ENCODE measurements at regions not wholly inside any gene's neighbourhood (a gene's known extent, or its start where the extent isn't known, plus 50 kb on each side); places are given as distances from the start of the nearest gene placed in this dataset.

- WGBS, 2 experiments (ENCODE audit: extremely low coverage in 2 of 2, insufficient read length in 1 of 2): 100% methylated on average over 1 of the region's 4 CpGs; no CpG with 5 or more reads in 1 of the 2 experiments
- H3K56ac ChIP-seq (ENCODE audit: extremely low read depth, insufficient read depth, low read length): no peak overlapping the region
- intact Hi-C loops (cut with micrococcal nuclease): no loop called here
- no peak overlapping the region for H3K4ac ChIP-seq (ENCODE audit: low read depth, low read length)
- no peak overlapping the region for H3K14ac ChIP-seq (replicated peaks; ENCODE audit: low read depth, low read length)
- in situ Hi-C loops (cut with MboI; ENCODE audit: low sequenced_read_pairs): loop anchor here (5.0 kb wide), 1 partner anchor 102 kb away; no protein-coding TSS in a partner anchor
- H2BK120ac ChIP-seq (ENCODE audit: low read depth, low read length): no peak overlapping the region
- DNase-seq (no peak), ATAC-seq (ENCODE audit: low read depth) (no peak)
- ChIA-PET POLR2A (ENCODE audit: unreplicated experiment) (no interaction called here), CTCF (no interaction called here)
- no peak overlapping the region for H2BK15ac ChIP-seq (ENCODE audit: low read depth, low read length)
- no peak overlapping the region for H3K4me2 ChIP-seq (ENCODE audit: low read depth, low read length)
- H2AK5ac ChIP-seq (ENCODE audit: low read depth, low read length): no peak overlapping the region
- H4K8ac ChIP-seq (ENCODE audit: low read depth in 2 of 2, low read length in 2 of 2): no peak overlapping the region
- H2AK9ac ChIP-seq (replicated peaks; ENCODE audit: low read depth, low read length, poor library complexity): no peak overlapping the region
- H3K27ac ChIP-seq (ENCODE audit: insufficient read depth, low read length): no peak overlapping the region
- H3K36me3 ChIP-seq (ENCODE audit: control insufficient read depth, insufficient read depth, low read length): no peaks in the 10 kb centered on the region
- peaks cover 6% of the 10 kb centered on the region; the same call in 1 of the 2 replicates for H3K9me1 ChIP-seq (ENCODE audit: insufficient read depth, low read length)
- no peak overlapping the region for H2BK20ac ChIP-seq (ENCODE audit: low read depth, low read length)
- no peaks in the 10 kb centered on the region for H3K9me3 ChIP-seq (ENCODE audit: control insufficient read depth, insufficient read depth, low read length)
- H3K9ac ChIP-seq (ENCODE audit: low read depth, low read length): no peak overlapping the region
- TF ChIP-seq MAFK (IDR thresholded peaks at IDR 0.05; ENCODE audit: low read depth, low read length) (no peak), RFX5 (IDR thresholded peaks at IDR 0.05; ENCODE audit: low read depth, low read length) (no peak), CTCF (conservative IDR thresholded peaks at IDR 0.05; ENCODE audit: low read depth, low read length) (no peak), FOS (IDR thresholded peaks at IDR 0.05; ENCODE audit: low read depth, low read length) (no peak), CHD1 (IDR thresholded peaks at IDR 0.05; ENCODE audit: low read depth, low read length) (no peak), RAD21 (IDR thresholded peaks at IDR 0.05; ENCODE audit: low read length) (no peak), NFE2L2 (IDR thresholded peaks at IDR 0.05; ENCODE audit: low read depth, low read length) (no peak), USF2 (IDR thresholded peaks at IDR 0.05; ENCODE audit: low read depth, low read length) (no peak), POLR2A (IDR thresholded peaks at IDR 0.05; ENCODE audit: low read depth, low read length) (no peak), MAZ (IDR thresholded peaks at IDR 0.05; ENCODE audit: borderline replicate concordance, low read depth, low read length) (no peak), RCOR1 (IDR thresholded peaks at IDR 0.05; ENCODE audit: insufficient replicate concordance, low read length) (no peak), CEBPB (IDR thresholded peaks at IDR 0.05; ENCODE audit: low read depth, low read length) (no peak), SMC3 (IDR thresholded peaks at IDR 0.05; ENCODE audit: low read depth, low read length) (no peak), MXI1 (IDR thresholded peaks at IDR 0.05; ENCODE audit: borderline replicate concordance, low read depth, low read length) (no peak), BHLHE40 (IDR thresholded peaks at IDR 0.05; ENCODE audit: low read depth, low read length) (no peak)
- no peaks in the 10 kb centered on the region for H3K79me1 ChIP-seq (ENCODE audit: low read depth in 1 of 2, low read length in 2 of 2)
- no peaks in the 10 kb centered on the region for H4K20me1 ChIP-seq (ENCODE audit: insufficient read depth, low read length)
- no peak overlapping the region for H2AFZ ChIP-seq (replicated peaks; ENCODE audit: low read length, poor library complexity)
- peaks cover 7% of the 10 kb centered on the region for H3K27me3 ChIP-seq (ENCODE audit: control insufficient read depth, insufficient read depth, low read length)
- BruUV-seq (replicated peaks): no TSS peak
- no peak overlapping the region for H3K23ac ChIP-seq (ENCODE audit: low read depth, low read length)
- H4K5ac ChIP-seq (ENCODE audit: low read depth, low read length): no peak overlapping the region
- H4K91ac ChIP-seq (ENCODE audit: insufficient read depth, low read depth, low read length): no peak overlapping the region
- H3K4me1 ChIP-seq (ENCODE audit: control insufficient read depth, insufficient read depth, low read length): 0 out of 2 replicates have a peak, but pooled peaks cover 2% of the 10 kb centered on the region
- dilution Hi-C loops (cut with HindIII; ENCODE audit: low sequenced_read_pairs, unreplicated experiment): no loop called here
- no peak overlapping the region for H3K18ac ChIP-seq (ENCODE audit: low read depth, low read length)
- H2BK5ac ChIP-seq (ENCODE audit: low read depth, low read length, poor library complexity, severe bottlenecking): no peak overlapping the region
- H3K4me3 ChIP-seq (ENCODE audit: insufficient read depth, low read depth, low read length): no peak overlapping the region
Measured at GRCh38 chr2:65539633-65540032, 107.2 kb upstream of the SPRED2 start.

Measured in IMR-90 (cell line).